H1 (cell line): ENCODE measurements at regions not wholly inside any gene's neighbourhood (a gene's known extent, or its start where the extent isn't known, plus 50 kb on each side); places are given as distances from the start of the nearest gene placed in this dataset.
A peak's percentile ranks its signal among the peaks of the same experiment; 100 is the strongest.

ENCODE experiments used
- CTCF ChIA-PET: fragments of 300-600 bp; sonication (Branson Sonifier 250); formaldehyde crosslinking; loops from one replicate; lab custom pipeline; 2021; ENCODE audit not compliant: partially characterized antibody; lab: Charles Lee
- POLR2A ChIA-PET: fragments of 300-600 bp; sonication (Branson Sonifier 250); formaldehyde crosslinking; loops from one replicate; lab custom pipeline; 2021; ENCODE audit warnings: inconsistent platforms; ENCODE audit not compliant: partially characterized antibody; lab: Charles Lee
- DNase-seq, 2 experiments: peaks; one replicate each; pipeline versions ENCODE4 v3.0.0 to v3.0.0-alpha.2; 2010 to 2022; ENCODE audit warnings: low spot score in 2 of 2, low read depth in 1 of 2, mixed read lengths in 1 of 2
- FAIRE-seq: peaks from 2 replicates; lab custom pipeline; 2011; peaks lifted over from hg19 to GRCh38; lab: Jason Lieb, UNC
- H2AFZ ChIP-seq: 2 replicates; pipeline ENCODE4 v1.8.1; 2012; ENCODE audit warnings: low read length, inconsistent platforms
- H2AK5ac ChIP-seq: 2 replicates; pipeline ENCODE4 v1.6.1; 2013; ENCODE audit warnings: low read depth, low read length
- H2BK120ac ChIP-seq: replicated peaks from 2 replicates; pipeline ENCODE3; 2013; ENCODE audit warnings: low read depth, low read length, inconsistent platforms
- H2BK12ac ChIP-seq: 2 replicates; pipeline ENCODE4 v1.6.1; 2013; ENCODE audit warnings: low read depth, low read length
- H2BK15ac ChIP-seq: 2 replicates; pipeline ENCODE4 v1.6.1; 2013; ENCODE audit warnings: low read length
- H2BK20ac ChIP-seq: 2 replicates; pipeline ENCODE4 v1.6.1; 2013; ENCODE audit warnings: low read length
- H2BK5ac ChIP-seq: 2 replicates; pipeline ENCODE4 v1.6.1; 2013; ENCODE audit warnings: low read depth, low read length
- H3K14ac ChIP-seq: 2 replicates; pipeline ENCODE4 v1.6.1; 2013; ENCODE audit warnings: inconsistent platforms; ENCODE audit not compliant: insufficient read length
- H3K18ac ChIP-seq: 2 replicates; pipeline ENCODE4 v1.6.1; 2013; ENCODE audit warnings: low read length; ENCODE audit errors: extremely low read depth
- H3K23ac ChIP-seq: 2 replicates; pipeline ENCODE4 v1.6.1; 2013; ENCODE audit warnings: inconsistent platforms; ENCODE audit not compliant: insufficient read length
- H3K23me2 ChIP-seq: 2 replicates; pipeline ENCODE4 v1.6.1; 2013; ENCODE audit warnings: low read depth, low read length
- H3K27ac ChIP-seq: 2 replicates; pipeline ENCODE4 v1.6.1; 2011; ENCODE audit warnings: low read depth, low read length, inconsistent platforms
- H3K27me3 ChIP-seq, 4 experiments: replicated peaks in 1 of 4; 1 replicate in 1 of 4; 2 replicates in 3 of 4; pipeline versions ENCODE4 v1.6.1 to v1.8.1; 2011 to 2013; ENCODE audit warnings: low read length in 3 of 4, mild to moderate bottlenecking in 3 of 4, inconsistent platforms in 2 of 4, mixed read lengths in 2 of 4, moderate library complexity in 1 of 4; ENCODE audit not compliant: control insufficient read depth in 3 of 4, insufficient read depth in 3 of 4; ENCODE audit errors: extremely low read depth in 1 of 4
- H3K36me3 ChIP-seq, 4 experiments: 2 replicates each; pipeline versions ENCODE4 v1.6.1 to v1.8.1; 2011 to 2013; ENCODE audit warnings: mild to moderate bottlenecking in 4 of 4, low read length in 3 of 4, moderate library complexity in 2 of 4, control low read depth in 1 of 4, inconsistent platforms in 1 of 4; ENCODE audit not compliant: insufficient read depth in 4 of 4, control insufficient read depth in 2 of 4
- H3K4ac ChIP-seq: replicated peaks from 2 replicates; pipeline ENCODE3; 2013; ENCODE audit warnings: low read length, low read depth, mixed read lengths, inconsistent platforms; ENCODE audit not compliant: insufficient read length
- H3K4me1 ChIP-seq, 4 experiments: replicated peaks in 1 of 4; 1 replicate in 1 of 4; 2 replicates in 3 of 4; pipeline versions ENCODE4 v1.6.1 to v1.8.1; 2011 to 2013; ENCODE audit warnings: low read length in 3 of 4, inconsistent platforms in 2 of 4, mixed read lengths in 1 of 4; ENCODE audit not compliant: insufficient read depth in 4 of 4, control insufficient read depth in 3 of 4
- H3K4me2 ChIP-seq, 2 experiments: 2 replicates each; pipeline versions ENCODE4 v1.6.1 to v1.8.1; 2011 to 2013; ENCODE audit warnings: low read depth in 2 of 2, low read length in 2 of 2, control low read depth in 1 of 2, inconsistent platforms in 1 of 2, mild to moderate bottlenecking in 1 of 2; ENCODE audit not compliant: insufficient read depth in 1 of 2
- H3K4me3 ChIP-seq, 4 experiments: fragments of 200-600, 300-600 bp in 1 of 4; sonication (generic), shearing (Covaris generic), sonication (Bioruptor Twin) in 1 of 4; 2 replicates each; pipeline versions ENCODE4 v1.5.1 to v1.8.1; 2011 to 2016; ENCODE audit warnings: low read length in 4 of 4, low read depth in 3 of 4, control low read depth in 2 of 4, inconsistent platforms in 2 of 4, mild to moderate bottlenecking in 2 of 4, mixed read lengths in 1 of 4, moderate library complexity in 1 of 4; ENCODE audit not compliant: insufficient read depth in 2 of 4; ENCODE audit errors: extremely low read depth in 1 of 4
- H3K56ac ChIP-seq: replicated peaks from 2 replicates; pipeline ENCODE3; 2013; ENCODE audit warnings: low read depth, mild to moderate bottlenecking, mixed read lengths, low read length, inconsistent platforms; ENCODE audit not compliant: insufficient read length
- H3K79me1 ChIP-seq: 2 replicates; pipeline ENCODE4 v1.6.1; 2013; ENCODE audit warnings: low read depth, low read length, control low read depth
- H3K79me2 ChIP-seq, 2 experiments: 2 replicates each; pipeline versions ENCODE4 v1.6.1 to v1.8.1; 2012 to 2013; ENCODE audit warnings: low read length in 2 of 2, mild to moderate bottlenecking in 2 of 2, inconsistent platforms in 1 of 2; ENCODE audit not compliant: insufficient read depth in 2 of 2, control insufficient read depth in 1 of 2
- H3K9ac ChIP-seq, 4 experiments: replicated peaks in 1 of 4; 1 replicate in 1 of 4; 2 replicates in 3 of 4; pipeline versions ENCODE4 v1.6.1 to v1.8.1; 2011 to 2013; ENCODE audit warnings: low read depth in 3 of 4, low read length in 3 of 4, control low read depth in 2 of 4, mild to moderate bottlenecking in 2 of 4, moderate library complexity in 2 of 4, inconsistent platforms in 1 of 4; ENCODE audit errors: extremely low read depth in 1 of 4
- H3K9me3 ChIP-seq, 2 experiments: 2 replicates each; pipeline versions ENCODE4 v1.6.1 to v1.8.1; 2012 to 2013; ENCODE audit warnings: mild to moderate bottlenecking in 2 of 2, moderate library complexity in 2 of 2, control low read depth in 1 of 2, inconsistent platforms in 1 of 2, low read depth in 1 of 2, low read length in 1 of 2, mixed read lengths in 1 of 2; ENCODE audit not compliant: insufficient read depth in 2 of 2
- H4K20me1 ChIP-seq, 2 experiments: replicated peaks in 1 of 2; 2 replicates each; pipeline versions ENCODE3 to v1.8.1; 2011 to 2013; ENCODE audit warnings: inconsistent platforms in 2 of 2, low read length in 2 of 2, mild to moderate bottlenecking in 1 of 2; ENCODE audit not compliant: insufficient read depth in 2 of 2, control insufficient read depth in 1 of 2
- H4K5ac ChIP-seq: 2 replicates; pipeline ENCODE4 v1.6.1; 2013; ENCODE audit warnings: low read length, low read depth, mixed read lengths, inconsistent platforms; ENCODE audit not compliant: insufficient read length
- H4K8ac ChIP-seq: 2 replicates; pipeline ENCODE4 v1.8.0; 2013; ENCODE audit warnings: mild to moderate bottlenecking, moderate library complexity, low read length, inconsistent platforms; ENCODE audit not compliant: insufficient read depth; ENCODE audit errors: extremely low read depth
- H4K91ac ChIP-seq: replicated peaks from 2 replicates; pipeline ENCODE3; 2013; ENCODE audit warnings: low read length, mixed read lengths, inconsistent platforms; ENCODE audit not compliant: insufficient read length
- BCL11A ChIP-seq, 2 experiments: IDR thresholded peaks; one replicate each; pipeline ENCODE4 v1.6.1; 2011; ENCODE audit warnings: low read depth in 2 of 2, low read length in 2 of 2, mild to moderate bottlenecking in 2 of 2
- CBX5 ChIP-seq: fragments of 300-800, 300-1000 bp; sonication (generic); IDR thresholded peaks from 2 replicates; pipeline ENCODE4 v1.7.1; 2016; ENCODE audit warnings: antibody characterized with exemption, low read length, low read depth
- EP300 ChIP-seq, 2 experiments: IDR thresholded peaks; 1 replicate in 1 of 2; 2 replicates in 1 of 2; pipeline ENCODE4 v1.6.1; 2011 to 2012; ENCODE audit warnings: low read depth in 2 of 2, low read length in 2 of 2, mild to moderate bottlenecking in 2 of 2, borderline replicate concordance in 1 of 2, inconsistent platforms in 1 of 2, moderate library complexity in 1 of 2
- WGBS, 2 experiments: shearing (Covaris generic) in 1 of 2; methylation state at CpG; one replicate each; pipeline versions ENCODE4 v1.1.6 to v1.1.7; 2013 to 2015; ENCODE audit warnings: low lambda C conversion rate in 2 of 2, mixed read lengths in 2 of 2, inconsistent platforms in 1 of 2, low coverage in 1 of 2, missing lambda C conversion rate in 1 of 2; ENCODE audit not compliant: insufficient replicate concordance in 2 of 2, insufficient coverage in 1 of 2, insufficient read length in 1 of 2; ENCODE audit errors: extremely low coverage in 1 of 2, missing lambda C conversion rate in 1 of 2; 5-methylcytosine and 5-hydroxymethylcytosine counted together

DNA sequence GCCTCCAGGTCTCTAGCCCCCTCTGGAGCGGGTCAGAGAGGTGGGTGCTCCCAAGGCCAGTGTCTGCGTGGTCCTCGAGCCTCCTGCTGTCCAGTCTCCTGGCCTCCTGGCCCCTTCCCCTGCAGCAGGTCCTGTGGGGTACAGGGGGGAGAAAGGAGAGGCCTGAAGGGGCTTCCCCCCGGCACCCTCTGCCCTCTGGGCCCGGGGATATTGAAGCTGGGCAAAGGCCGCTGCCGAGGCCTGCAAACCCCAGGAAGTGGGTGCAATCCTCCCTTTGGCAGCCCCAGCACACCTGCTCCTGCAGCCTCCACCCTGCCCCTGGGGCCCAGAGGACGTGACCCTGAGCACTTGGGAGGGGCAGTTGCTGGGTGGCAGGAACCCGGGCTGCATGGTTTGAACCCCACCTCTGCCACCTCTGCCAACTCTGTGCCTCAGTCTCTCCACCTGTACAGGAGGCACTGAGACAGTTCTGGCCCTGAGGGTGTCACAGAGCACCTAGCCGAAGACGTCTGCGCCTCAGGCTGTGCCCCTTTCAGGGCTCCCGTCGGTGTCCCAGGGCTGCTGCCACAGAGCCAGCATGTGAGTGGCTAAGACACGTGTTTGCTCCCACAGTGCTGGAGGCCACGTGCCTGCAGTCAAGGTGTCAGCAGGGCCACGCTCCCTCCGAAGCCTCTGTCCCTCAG lies 59.1 kb upstream of the INPP5A start:
- no peaks in the 10 kb centered on the region for H3K36me3 ChIP-seq
- H4K5ac ChIP-seq, result no peak overlapping the region
- no peak overlapping the region for H3K27ac ChIP-seq
- no peak overlapping the region for H3K56ac ChIP-seq
- H4K8ac ChIP-seq, result no peak overlapping the region; the same call in 1 of the 2 replicates
- H3K4me1 ChIP-seq, result peaks cover 0 to 5% (median 2%) of the 10 kb centered on the region in 4 experiments; a peak in 2 of 7 replicates
- ChIA-PET POLR2A (no interaction called here), CTCF (interaction anchor here (2.4 to 2.6 kb wide), 2 partner anchors 14 to 19 kb away, joined by 12 read pairs; no protein-coding TSS in a partner anchor)
- no peaks in the 10 kb centered on the region for H3K9me3 ChIP-seq
- no peaks in the 10 kb centered on the region for H3K23me2 ChIP-seq
- no peak overlapping the region for H3K23ac ChIP-seq
- no peaks in the 10 kb centered on the region for H3K79me2 ChIP-seq
- no peak overlapping the region for H3K9ac ChIP-seq
- no peak overlapping the region; the same call in 1 of the 2 replicates for H2BK5ac ChIP-seq
- no peak overlapping the region for H3K4me2 ChIP-seq
- no peak for TF ChIP-seq BCL11A (IDR thresholded peaks at IDR 0.05; ENCODE audit: low read depth in 2 of 2, low read length in 2 of 2)
- no peak for TF ChIP-seq CBX5
- no peak for TF ChIP-seq EP300 (IDR thresholded peaks at IDR 0.05; ENCODE audit: borderline replicate concordance in 1 of 2, low read depth in 2 of 2, low read length in 2 of 2)
- H2AFZ ChIP-seq, result no peak overlapping the region
- H4K20me1 ChIP-seq, result no peaks in the 10 kb centered on the region
- H2AK5ac ChIP-seq, result no peak overlapping the region
- no peak overlapping the region for H3K14ac ChIP-seq
- no peaks in the 10 kb centered on the region; a peak in 2 of 7 replicates for H3K27me3 ChIP-seq
- H4K91ac ChIP-seq, result no peak overlapping the region
- WGBS, 2 experiments, result 96% methylated on average over 17 of the region's 18 CpGs; no CpG with 5 or more reads in 1 of the 2 experiments
- no peak overlapping the region for H2BK120ac ChIP-seq
- no peaks in the 10 kb centered on the region for H3K79me1 ChIP-seq
- no peak overlapping the region for H2BK15ac ChIP-seq
- H3K4me3 ChIP-seq, result no peak overlapping the region
- DNase-seq, result no peak
- no peak overlapping the region for H3K4ac ChIP-seq
- no peak overlapping the region for H3K18ac ChIP-seq
- FAIRE-seq, result no peak
- no peak overlapping the region for H2BK20ac ChIP-seq
- peak overlapping the region; percentile 75; the same call in 1 of the 2 replicates for H2BK12ac ChIP-seq
